H1 (cell line): ENCODE measurements at regions not wholly inside any gene's neighbourhood (a gene's known extent, or its start where the extent isn't known, plus 50 kb on each side); places are given as distances from the start of the nearest gene placed in this dataset.

ENCODE experiments used
- CBX8 ChIP-seq: fragments of 300-800, 300-1000 bp; sonication (generic); IDR thresholded peaks from 2 replicates; pipeline ENCODE4 v1.7.1; 2016; ENCODE audit warnings: low read depth, low read length, borderline replicate concordance
- RAD21 ChIP-seq, 2 experiments: IDR thresholded peaks in 1 of 2; conservative IDR thresholded peaks in 1 of 2; 2 replicates each; pipeline ENCODE4 v1.6.1; 2011; ENCODE audit warnings: low read depth in 2 of 2, low read length in 2 of 2, improper control_type of control experiment in 1 of 2, inconsistent platforms in 1 of 2, mild to moderate bottlenecking in 1 of 2, moderate library complexity in 1 of 2
- TCF12 ChIP-seq: IDR thresholded peaks from 2 replicates; pipeline ENCODE4 v1.6.1; 2011; ENCODE audit warnings: low read depth, mild to moderate bottlenecking, low read length
- TF ChIP-seq, protein P1 (sequence below): IDR thresholded peaks from 2 replicates; pipeline ENCODE4 v1.6.1; 2012; ENCODE audit warnings: inconsistent platforms

GRCh38 chr4:42339935-42340406 is 57.3 kb upstream of the SHISA3 start (continued):
- TF ChIP-seq CBX8 (no peak), RAD21 (IDR thresholded peaks at IDR 0.05 in 1 of 2, conservative IDR thresholded peaks at IDR 0.05 in 1 of 2; ENCODE audit: low read depth in 2 of 2, low read length in 2 of 2) (no peak), TCF12 (no peak)
- TF ChIP-seq, protein P1, sequence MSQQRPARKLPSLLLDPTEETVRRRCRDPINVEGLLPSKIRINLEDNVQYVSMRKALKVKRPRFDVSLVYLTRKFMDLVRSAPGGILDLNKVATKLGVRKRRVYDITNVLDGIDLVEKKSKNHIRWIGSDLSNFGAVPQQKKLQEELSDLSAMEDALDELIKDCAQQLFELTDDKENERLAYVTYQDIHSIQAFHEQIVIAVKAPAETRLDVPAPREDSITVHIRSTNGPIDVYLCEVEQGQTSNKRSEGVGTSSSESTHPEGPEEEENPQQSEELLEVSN: no peak
